ENCODE measurements at regions not wholly inside any gene's neighbourhood (a gene's known extent, or its start where the extent isn't known, plus 50 kb on each side); places are given as distances from the start of the nearest gene placed in this dataset.

- no peak for TF ChIP-seq CTCF (IDR thresholded peaks at IDR 0.05)
Measured at GRCh38 chr1:115398745-115399144, 60.7 kb upstream of the NGF start.

Data from LNCAP (cell line).